ENCODE measurements at regions not wholly inside any gene's neighbourhood (a gene's known extent, or its start where the extent isn't known, plus 50 kb on each side); places are given as distances from the start of the nearest gene placed in this dataset.
A peak's percentile ranks its signal among the peaks of the same experiment; 100 is the strongest.

DNA sequence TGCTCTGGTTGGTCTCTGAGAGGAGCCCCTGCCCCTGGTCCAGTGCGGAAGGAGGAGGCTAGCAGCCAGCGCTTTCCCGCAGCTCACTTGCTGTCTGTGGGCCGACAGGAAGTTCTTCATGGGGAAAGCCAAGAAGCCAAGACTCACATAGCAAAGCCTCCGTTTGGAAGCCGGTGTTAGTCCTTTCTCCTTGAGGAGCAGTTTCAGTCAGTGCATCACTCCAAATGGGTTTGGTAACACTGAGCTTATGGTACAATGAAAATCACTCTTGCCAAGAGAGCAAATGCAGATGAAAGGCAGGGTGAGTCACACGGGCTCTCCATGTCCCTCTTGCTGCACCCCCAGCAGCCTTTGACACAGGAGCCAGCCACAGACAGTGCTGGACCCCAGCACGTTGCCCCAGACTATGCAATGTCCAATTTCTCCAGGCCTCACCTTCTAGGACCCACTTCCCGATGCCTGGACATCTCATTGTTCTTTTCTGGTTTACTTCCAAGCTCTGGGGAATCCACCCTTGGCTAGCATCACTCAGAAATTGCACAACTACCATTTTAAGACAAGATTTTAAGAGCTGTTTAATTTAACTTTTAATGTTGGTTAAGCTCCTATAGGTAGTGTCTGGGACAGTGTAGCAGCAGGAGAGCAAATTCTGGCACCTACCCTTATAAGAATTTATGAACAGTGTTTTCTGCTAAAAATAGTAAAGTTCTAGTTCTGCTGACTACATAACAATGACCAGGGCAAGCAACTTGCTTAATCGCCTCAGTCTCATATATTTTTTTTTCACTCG, 174.9 kb downstream of the ASB1 start:
- TF ChIP-seq, protein P1, sequence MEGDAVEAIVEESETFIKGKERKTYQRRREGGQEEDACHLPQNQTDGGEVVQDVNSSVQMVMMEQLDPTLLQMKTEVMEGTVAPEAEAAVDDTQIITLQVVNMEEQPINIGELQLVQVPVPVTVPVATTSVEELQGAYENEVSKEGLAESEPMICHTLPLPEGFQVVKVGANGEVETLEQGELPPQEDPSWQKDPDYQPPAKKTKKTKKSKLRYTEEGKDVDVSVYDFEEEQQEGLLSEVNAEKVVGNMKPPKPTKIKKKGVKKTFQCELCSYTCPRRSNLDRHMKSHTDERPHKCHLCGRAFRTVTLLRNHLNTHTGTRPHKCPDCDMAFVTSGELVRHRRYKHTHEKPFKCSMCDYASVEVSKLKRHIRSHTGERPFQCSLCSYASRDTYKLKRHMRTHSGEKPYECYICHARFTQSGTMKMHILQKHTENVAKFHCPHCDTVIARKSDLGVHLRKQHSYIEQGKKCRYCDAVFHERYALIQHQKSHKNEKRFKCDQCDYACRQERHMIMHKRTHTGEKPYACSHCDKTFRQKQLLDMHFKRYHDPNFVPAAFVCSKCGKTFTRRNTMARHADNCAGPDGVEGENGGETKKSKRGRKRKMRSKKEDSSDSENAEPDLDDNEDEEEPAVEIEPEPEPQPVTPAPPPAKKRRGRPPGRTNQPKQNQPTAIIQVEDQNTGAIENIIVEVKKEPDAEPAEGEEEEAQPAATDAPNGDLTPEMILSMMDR (IDR thresholded peaks at IDR 0.05), result no peak
- peak in 1 of 2 donors; percentile 31 for TF ChIP-seq POLR2A (IDR thresholded peaks at IDR 0.05)

Measured in suprapubic skin (tissue), 3 donors.